ENCODE measurements at regions not wholly inside any gene's neighbourhood (a gene's known extent, or its start where the extent isn't known, plus 50 kb on each side); places are given as distances from the start of the nearest gene placed in this dataset.

DNA sequence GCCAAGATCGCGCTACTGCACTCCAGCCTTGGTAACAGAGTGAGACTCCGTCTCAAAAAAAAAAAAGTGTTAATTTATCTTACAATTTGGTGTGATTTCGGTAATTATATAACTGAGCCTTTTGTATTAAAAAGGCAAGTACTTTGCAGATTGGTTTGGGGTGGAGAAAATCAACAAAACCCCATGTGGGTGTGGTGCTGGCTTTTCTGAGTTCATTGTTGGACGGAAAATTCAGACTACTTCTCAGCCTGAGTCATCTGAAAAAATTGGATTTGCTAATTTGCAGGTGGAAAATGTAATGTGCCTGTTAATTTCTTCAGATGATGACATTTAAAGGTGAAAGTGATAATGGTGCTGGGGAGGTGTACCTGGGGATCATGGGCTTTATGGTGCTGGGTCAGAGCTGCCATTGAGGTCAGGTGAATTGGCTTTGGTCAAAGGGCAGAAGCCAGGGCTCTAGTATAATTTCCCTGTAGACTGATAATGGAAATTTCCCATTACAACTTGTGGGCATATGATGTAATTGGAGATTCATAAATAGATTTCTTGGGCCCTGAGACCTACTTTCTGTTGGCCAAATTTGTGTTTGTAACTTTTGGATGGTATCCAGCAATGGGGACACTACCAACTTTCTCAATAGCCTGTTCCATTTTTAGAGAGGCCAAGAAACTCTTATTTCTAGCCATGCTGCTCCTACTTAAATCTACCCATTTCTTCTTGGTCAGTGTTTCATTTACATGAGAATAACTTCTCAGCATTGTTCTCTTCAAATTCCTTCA is 74.3 kb upstream of the TEX13D start:
- TF ChIP-seq, protein P1, sequence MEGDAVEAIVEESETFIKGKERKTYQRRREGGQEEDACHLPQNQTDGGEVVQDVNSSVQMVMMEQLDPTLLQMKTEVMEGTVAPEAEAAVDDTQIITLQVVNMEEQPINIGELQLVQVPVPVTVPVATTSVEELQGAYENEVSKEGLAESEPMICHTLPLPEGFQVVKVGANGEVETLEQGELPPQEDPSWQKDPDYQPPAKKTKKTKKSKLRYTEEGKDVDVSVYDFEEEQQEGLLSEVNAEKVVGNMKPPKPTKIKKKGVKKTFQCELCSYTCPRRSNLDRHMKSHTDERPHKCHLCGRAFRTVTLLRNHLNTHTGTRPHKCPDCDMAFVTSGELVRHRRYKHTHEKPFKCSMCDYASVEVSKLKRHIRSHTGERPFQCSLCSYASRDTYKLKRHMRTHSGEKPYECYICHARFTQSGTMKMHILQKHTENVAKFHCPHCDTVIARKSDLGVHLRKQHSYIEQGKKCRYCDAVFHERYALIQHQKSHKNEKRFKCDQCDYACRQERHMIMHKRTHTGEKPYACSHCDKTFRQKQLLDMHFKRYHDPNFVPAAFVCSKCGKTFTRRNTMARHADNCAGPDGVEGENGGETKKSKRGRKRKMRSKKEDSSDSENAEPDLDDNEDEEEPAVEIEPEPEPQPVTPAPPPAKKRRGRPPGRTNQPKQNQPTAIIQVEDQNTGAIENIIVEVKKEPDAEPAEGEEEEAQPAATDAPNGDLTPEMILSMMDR (conservative IDR thresholded peaks at IDR 0.05 in 1 of 2, IDR thresholded peaks at IDR 0.05 in 1 of 2; ENCODE audit: extremely low read depth in 1 of 2, insufficient read depth in 1 of 2, low read depth in 1 of 2, low read length in 2 of 2): no peak
- no peak for TF ChIP-seq EZH2 (IDR thresholded peaks at IDR 0.05; ENCODE audit: borderline replicate concordance, low read length)
